Vagina (tissue), 2 donors: ENCODE measurements at regions not wholly inside any gene's neighbourhood (a gene's known extent, or its start where the extent isn't known, plus 50 kb on each side); places are given as distances from the start of the nearest gene placed in this dataset.
"Not testable (repeated sequence)": the region's sequence is repeated elsewhere in the genome, so short reads cannot be mapped to it uniquely, and the experiment has no call there.

Source experiments
- POLR2A ChIP-seq, 2 donors: fragments of 450-650 bp; IDR thresholded peaks; one replicate each; pipeline ENCODE4 v1.6.1; 2017; ENCODE audit warnings: antibody characterized with exemption in 2 of 2, mild to moderate bottlenecking in 2 of 2, moderate library complexity in 2 of 2
- TF ChIP-seq, protein P1 (sequence below), 3 experiments: fragments of 450-650 bp in 2 of 3; fragments of 200-600 bp in 1 of 3; sonication (generic) in 1 of 3; IDR thresholded peaks; one replicate each; pipeline ENCODE4 v1.5.1; 2017 to 2019; ENCODE audit warnings: antibody characterized with exemption in 3 of 3, mild to moderate bottlenecking in 2 of 3, moderate library complexity in 2 of 3

DNA sequence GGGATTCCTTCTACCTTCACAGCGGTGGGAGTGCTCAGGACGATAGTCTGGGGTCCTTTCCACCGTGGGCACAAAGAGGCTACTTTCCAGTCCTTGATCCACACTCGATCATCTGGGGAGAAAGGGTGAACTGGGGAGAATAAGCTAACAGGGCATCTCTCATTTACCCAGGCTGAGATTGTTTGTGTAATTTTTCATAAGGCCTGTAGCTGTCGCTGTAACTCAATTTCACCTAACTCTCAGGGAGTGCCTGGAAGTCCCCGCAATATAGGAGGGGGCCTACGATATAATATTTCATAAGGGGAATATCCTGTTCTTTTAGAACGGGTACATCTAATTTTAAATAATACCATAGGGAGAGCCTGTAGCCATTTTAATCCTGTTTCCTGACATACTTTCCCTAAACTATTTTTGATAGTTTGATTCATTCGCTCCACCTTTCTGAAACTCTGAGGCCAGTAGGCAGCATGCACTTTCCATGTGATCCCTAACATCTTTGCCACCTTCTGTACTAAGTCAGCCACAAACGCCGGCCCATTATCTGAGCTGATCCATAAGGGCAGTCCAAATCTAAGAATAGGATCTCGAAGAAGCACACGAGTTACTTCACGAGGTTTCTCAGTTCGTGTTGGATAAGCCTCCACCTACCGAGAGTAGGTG lies 127.2 kb upstream of the CCZ1B start:
- TF ChIP-seq, protein P1, sequence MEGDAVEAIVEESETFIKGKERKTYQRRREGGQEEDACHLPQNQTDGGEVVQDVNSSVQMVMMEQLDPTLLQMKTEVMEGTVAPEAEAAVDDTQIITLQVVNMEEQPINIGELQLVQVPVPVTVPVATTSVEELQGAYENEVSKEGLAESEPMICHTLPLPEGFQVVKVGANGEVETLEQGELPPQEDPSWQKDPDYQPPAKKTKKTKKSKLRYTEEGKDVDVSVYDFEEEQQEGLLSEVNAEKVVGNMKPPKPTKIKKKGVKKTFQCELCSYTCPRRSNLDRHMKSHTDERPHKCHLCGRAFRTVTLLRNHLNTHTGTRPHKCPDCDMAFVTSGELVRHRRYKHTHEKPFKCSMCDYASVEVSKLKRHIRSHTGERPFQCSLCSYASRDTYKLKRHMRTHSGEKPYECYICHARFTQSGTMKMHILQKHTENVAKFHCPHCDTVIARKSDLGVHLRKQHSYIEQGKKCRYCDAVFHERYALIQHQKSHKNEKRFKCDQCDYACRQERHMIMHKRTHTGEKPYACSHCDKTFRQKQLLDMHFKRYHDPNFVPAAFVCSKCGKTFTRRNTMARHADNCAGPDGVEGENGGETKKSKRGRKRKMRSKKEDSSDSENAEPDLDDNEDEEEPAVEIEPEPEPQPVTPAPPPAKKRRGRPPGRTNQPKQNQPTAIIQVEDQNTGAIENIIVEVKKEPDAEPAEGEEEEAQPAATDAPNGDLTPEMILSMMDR (IDR thresholded peaks at IDR 0.05): peak in 1 of 3 experiments; percentile 16
- TF ChIP-seq POLR2A (IDR thresholded peaks at IDR 0.05): not testable (repeated sequence)
